Neural cell (in vitro differentiated cells): ENCODE measurements at regions not wholly inside any gene's neighbourhood (a gene's known extent, or its start where the extent isn't known, plus 50 kb on each side); places are given as distances from the start of the nearest gene placed in this dataset.

ENCODE experiments used
- CTCF ChIP-seq: fragments of 450-650 bp; IDR thresholded peaks from 2 replicates; pipeline ENCODE4 v1.5.1; 2014; ENCODE audit warnings: antibody characterized with exemption, mild to moderate bottlenecking, moderate library complexity; ENCODE audit not compliant: poor library complexity, severe bottlenecking
- EP300 ChIP-seq: fragments of 450-650 bp; conservative IDR thresholded peaks from 2 replicates; pipeline ENCODE4 v1.6.1; 2014; ENCODE audit warnings: antibody characterized with exemption, mild to moderate bottlenecking, moderate library complexity; ENCODE audit not compliant: poor library complexity, severe bottlenecking
- MXI1 ChIP-seq: fragments of 450-650 bp; conservative IDR thresholded peaks from 2 replicates; pipeline ENCODE4 v1.6.1; 2014; ENCODE audit warnings: antibody characterized with exemption, mild to moderate bottlenecking; ENCODE audit not compliant: poor library complexity, severe bottlenecking
- POLR2AphosphoS5 ChIP-seq: IDR thresholded peaks from 2 replicates; pipeline ENCODE4 v1.6.1; 2012
- RAD21 ChIP-seq: fragments of 450-650 bp; conservative IDR thresholded peaks from 2 replicates; pipeline ENCODE4 v1.6.1; 2014; ENCODE audit warnings: antibody characterized with exemption, mild to moderate bottlenecking, moderate library complexity

DNA sequence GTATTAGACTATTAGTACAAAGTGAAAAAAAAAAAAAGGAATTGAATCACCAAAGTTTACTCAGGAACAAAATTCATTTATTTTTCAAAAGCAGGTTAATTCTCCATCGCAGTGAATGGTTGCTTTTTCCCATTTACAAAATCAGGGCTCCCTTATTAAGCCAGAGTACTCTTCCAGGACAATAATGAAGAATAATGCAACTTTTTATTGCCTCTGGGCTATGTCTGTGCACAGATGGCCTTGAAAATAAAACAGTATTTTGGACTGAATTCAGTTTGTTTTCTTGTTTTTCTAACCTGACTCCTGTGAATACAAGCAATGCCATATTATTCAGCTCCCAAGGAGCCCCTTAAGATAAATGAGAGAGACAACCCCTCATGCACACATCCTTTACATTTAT lies 246.8 kb downstream of the KCNS3 start:
- no peak for TF ChIP-seq CTCF
- no peak for TF ChIP-seq RAD21
- TF ChIP-seq EP300, result no peak
- TF ChIP-seq MXI1, result no peak
- TF ChIP-seq POLR2AphosphoS5, result no peak
